T-helper 17 cell (primary cell): ENCODE measurements at regions not wholly inside any gene's neighbourhood (a gene's known extent, or its start where the extent isn't known, plus 50 kb on each side); places are given as distances from the start of the nearest gene placed in this dataset.
"Not testable (repeated sequence)": the region's sequence is repeated elsewhere in the genome, so short reads cannot be mapped to it uniquely, and the experiment has no call there.

Source experiments
- ATAC-seq: fragments of 150-1000 bp; cut with Tn5 transposase; 2 replicates; pipeline ENCODE4 v1.10.0; 2021; ENCODE audit warnings: mild to moderate bottlenecking, moderate library complexity
- DNase-seq, 3 donors: peaks; one replicate each; pipeline versions ENCODE4 v3.0.0 to v3.0.0-alpha.2; 2020 to 2021
- H3K9me3 ChIP-seq: one replicate; pipeline ENCODE4 v1.7.0; 2013; ENCODE audit warnings: low read length, mild to moderate bottlenecking; ENCODE audit not compliant: control insufficient read depth, poor library complexity, severe bottlenecking
- H3K27ac Mint-ChIP-seq: one replicate; pipeline ENCODE4 v1.8.0; 2022; ENCODE audit warnings: mild to moderate bottlenecking, moderate library complexity, mixed read lengths
- H3K27me3 Mint-ChIP-seq: one replicate; pipeline ENCODE4 v1.8.0; 2022; ENCODE audit warnings: mixed read lengths
- H3K36me3 Mint-ChIP-seq: one replicate; pipeline ENCODE4 v1.8.0; 2022; ENCODE audit warnings: low read depth, mixed read lengths
- H3K4me1 Mint-ChIP-seq: one replicate; pipeline ENCODE4 v1.8.0; 2022; ENCODE audit warnings: mild to moderate bottlenecking, mixed read lengths
- H3K4me3 Mint-ChIP-seq: one replicate; pipeline ENCODE4 v1.8.0; 2022; ENCODE audit warnings: mild to moderate bottlenecking, moderate library complexity, mixed read lengths

GRCh38 chr4:130043732-130044160 lies 947.8 kb downstream of the C4orf33 start:
- no peaks in the 10 kb centered on the region for H3K36me3 Mint-ChIP-seq
- H3K4me3 Mint-ChIP-seq, result no peak overlapping the region
- no peaks in the 10 kb centered on the region for H3K27me3 Mint-ChIP-seq
- DNase-seq (no peak), ATAC-seq (no peak)
- no peaks in the 10 kb centered on the region for H3K4me1 Mint-ChIP-seq
- no peaks in the 10 kb centered on the region for H3K9me3 ChIP-seq
- no peak overlapping the region for H3K27ac Mint-ChIP-seq

GRCh38 chr4:130044788-130045531 lies 949.0 kb downstream of the C4orf33 start:
- no peak for DNase-seq
- Mint-ChIP-seq H3K4me3 (no peak overlapping the region), H3K4me1 (no peaks in the 10 kb centered on the region), H3K27me3 (no peaks in the 10 kb centered on the region), H3K36me3 (no peaks in the 10 kb centered on the region), H3K27ac (no peak overlapping the region)
- no peaks in the 10 kb centered on the region for H3K9me3 ChIP-seq
- ATAC-seq, result no peak

- Mint-ChIP-seq H3K4me3 (no peak overlapping the region), H3K27ac (no peak overlapping the region), H3K4me1 (no peaks in the 10 kb centered on the region), H3K36me3 (peaks cover 2% of the 10 kb centered on the region), H3K27me3 (no peaks in the 10 kb centered on the region)
- H3K9me3 ChIP-seq, result no peaks in the 10 kb centered on the region
- DNase-seq, result no peak
- no peak for ATAC-seq
These were observed 957.8 kb downstream of the C4orf33 start for GRCh38 chr4:130053723-130054122.

GRCh38 chr4:130054908-130055307 lies 959.0 kb downstream of the C4orf33 start:
- H3K4me3 Mint-ChIP-seq, result no peak overlapping the region
- H3K36me3 Mint-ChIP-seq, result peaks cover 2% of the 10 kb centered on the region
- ATAC-seq (no peak), DNase-seq (no peak)
- H3K9me3 ChIP-seq, result no peaks in the 10 kb centered on the region
- H3K27ac Mint-ChIP-seq, result no peak overlapping the region
- no peaks in the 10 kb centered on the region for H3K4me1 Mint-ChIP-seq
- no peaks in the 10 kb centered on the region for H3K27me3 Mint-ChIP-seq

GRCh38 chr4:130056286-130056685 lies 960.3 kb downstream of the C4orf33 start:
- Mint-ChIP-seq H3K27me3 (no peaks in the 10 kb centered on the region), H3K4me1 (no peaks in the 10 kb centered on the region), H3K4me3 (no peak overlapping the region), H3K27ac (no peak overlapping the region), H3K36me3 (peaks cover 2% of the 10 kb centered on the region)
- DNase-seq (no peak), ATAC-seq (no peak)
- H3K9me3 ChIP-seq, result no peaks in the 10 kb centered on the region

GRCh38 chr4:130064471-130064870 lies 968.5 kb downstream of the C4orf33 start:
- Mint-ChIP-seq H3K36me3 (no peaks in the 10 kb centered on the region), H3K4me3 (no peak overlapping the region), H3K27me3 (no peaks in the 10 kb centered on the region), H3K27ac (no peak overlapping the region), H3K4me1 (no peaks in the 10 kb centered on the region)
- ATAC-seq, result no peak
- H3K9me3 ChIP-seq, result no peaks in the 10 kb centered on the region
- DNase-seq, result no peak

GRCh38 chr4:130067419-130067818 lies 971.5 kb downstream of the C4orf33 start:
- H3K27me3 Mint-ChIP-seq, result no peaks in the 10 kb centered on the region
- DNase-seq (no peak), ATAC-seq (no peak)
- H3K9me3 ChIP-seq, result no peaks in the 10 kb centered on the region
- no peak overlapping the region for H3K4me3 Mint-ChIP-seq
- no peak overlapping the region for H3K27ac Mint-ChIP-seq
- no peaks in the 10 kb centered on the region for H3K4me1 Mint-ChIP-seq
- no peaks in the 10 kb centered on the region for H3K36me3 Mint-ChIP-seq

- H3K4me3 Mint-ChIP-seq, result no peak overlapping the region
- DNase-seq, result no peak
These were observed 972.1 kb downstream of the C4orf33 start for GRCh38 chr4:130068072-130068471.

GRCh38 chr4:130071746-130072145 lies 975.8 kb downstream of the C4orf33 start:
- Mint-ChIP-seq H3K4me3 (no peak overlapping the region), H3K27me3 (no peaks in the 10 kb centered on the region), H3K27ac (no peak overlapping the region), H3K4me1 (no peaks in the 10 kb centered on the region), H3K36me3 (no peaks in the 10 kb centered on the region)
- no peak for DNase-seq
- ATAC-seq, result no peak
- H3K9me3 ChIP-seq, result no peaks in the 10 kb centered on the region

More at GRCh38 chr4:130068072-130068471, 972.1 kb downstream of the C4orf33 start:
- no peaks in the 10 kb centered on the region for H3K36me3 Mint-ChIP-seq
- no peak overlapping the region for H3K27ac Mint-ChIP-seq
- H3K27me3 Mint-ChIP-seq, result no peaks in the 10 kb centered on the region
- ATAC-seq, result no peak
- no peaks in the 10 kb centered on the region for H3K4me1 Mint-ChIP-seq
- no peaks in the 10 kb centered on the region for H3K9me3 ChIP-seq

GRCh38 chr4:130073145-130073790 lies 977.3 kb downstream of the C4orf33 start:
- no peak overlapping the region for H3K4me3 Mint-ChIP-seq
- no peaks in the 10 kb centered on the region for H3K4me1 Mint-ChIP-seq
- no peak for ATAC-seq
- H3K27ac Mint-ChIP-seq, result no peak overlapping the region
- no peaks in the 10 kb centered on the region for H3K36me3 Mint-ChIP-seq
- no peaks in the 10 kb centered on the region for H3K9me3 ChIP-seq
- no peaks in the 10 kb centered on the region for H3K27me3 Mint-ChIP-seq
- DNase-seq, result no peak

GRCh38 chr4:130074096-130074495 lies 978.1 kb downstream of the C4orf33 start:
- Mint-ChIP-seq H3K4me1 (no peaks in the 10 kb centered on the region), H3K27me3 (no peaks in the 10 kb centered on the region), H3K36me3 (no peaks in the 10 kb centered on the region), H3K4me3 (no peak overlapping the region), H3K27ac (no peak overlapping the region)
- DNase-seq (no peak), ATAC-seq (no peak)
- no peaks in the 10 kb centered on the region for H3K9me3 ChIP-seq

- ATAC-seq, result no peak
- H3K4me1 Mint-ChIP-seq, result no peaks in the 10 kb centered on the region
- H3K27me3 Mint-ChIP-seq, result no peaks in the 10 kb centered on the region
- no peak overlapping the region for H3K27ac Mint-ChIP-seq
- DNase-seq, result no peak
- H3K36me3 Mint-ChIP-seq, result no peaks in the 10 kb centered on the region
- H3K4me3 Mint-ChIP-seq, result no peak overlapping the region
- H3K9me3 ChIP-seq, result no peaks in the 10 kb centered on the region
These were observed 981.3 kb downstream of the C4orf33 start for GRCh38 chr4:130077275-130077674.

GRCh38 chr4:130079027-130079426 lies 983.1 kb downstream of the C4orf33 start:
- not testable (repeated sequence) for H3K36me3 Mint-ChIP-seq, ATAC-seq, H3K27me3 Mint-ChIP-seq, H3K27ac Mint-ChIP-seq, H3K4me1 Mint-ChIP-seq, H3K9me3 ChIP-seq, DNase-seq, H3K4me3 Mint-ChIP-seq
